KMS-11 (cell line): ENCODE measurements at regions not wholly inside any gene's neighbourhood (a gene's known extent, or its start where the extent isn't known, plus 50 kb on each side); places are given as distances from the start of the nearest gene placed in this dataset.

Source experiments
- H2AFZ ChIP-seq: fragments of 200-600 bp; sonication (generic); 2 replicates; pipeline ENCODE4 v1.6.1; 2016; ENCODE audit warnings: antibody characterized with exemption, mixed run types, low read depth
- H3K27ac ChIP-seq: fragments of 200-600 bp; sonication (generic); 2 replicates; pipeline ENCODE4 v1.6.1; 2016; ENCODE audit warnings: mild to moderate bottlenecking, mixed run types
- H3K27me3 ChIP-seq: fragments of 200-600 bp; sonication (generic); 2 replicates; pipeline ENCODE4 v1.6.1; 2017; ENCODE audit warnings: mild to moderate bottlenecking, low read depth, mixed run types, moderate library complexity; ENCODE audit not compliant: insufficient read depth
- H3K36me3 ChIP-seq: fragments of 200-600 bp; sonication (generic); 2 replicates; pipeline ENCODE4 v1.6.1; 2017; ENCODE audit warnings: mild to moderate bottlenecking, mixed run types; ENCODE audit not compliant: insufficient read depth
- H3K4me1 ChIP-seq: fragments of 200-600 bp; sonication (generic); 2 replicates; pipeline ENCODE4 v1.6.1; 2016; ENCODE audit warnings: mild to moderate bottlenecking, low read depth, mixed run types; ENCODE audit not compliant: poor library complexity, severe bottlenecking
- H3K4me2 ChIP-seq: fragments of 200-600 bp; sonication (generic); 2 replicates; pipeline ENCODE4 v1.7.0; 2016; ENCODE audit warnings: mild to moderate bottlenecking, mixed run types
- H3K4me3 ChIP-seq: fragments of 200-600 bp; sonication (generic); IDR thresholded peaks from 2 replicates; pipeline ENCODE4 v1.6.1; 2017; ENCODE audit warnings: low read depth, low read length, mixed read lengths; ENCODE audit not compliant: insufficient read depth
- H3K79me2 ChIP-seq: fragments of 200-600 bp; sonication (generic); 2 replicates; pipeline ENCODE4 v1.6.1; 2016; ENCODE audit warnings: low read depth, mixed run types; ENCODE audit not compliant: insufficient read depth
- H3K9ac ChIP-seq: fragments of 200-600 bp; sonication (generic); 2 replicates; pipeline ENCODE4 v1.6.1; 2016; ENCODE audit warnings: mild to moderate bottlenecking, mixed run types
- H4K20me1 ChIP-seq: fragments of 200-600 bp; sonication (generic); 2 replicates; pipeline ENCODE4 v1.6.1; 2016; ENCODE audit warnings: mild to moderate bottlenecking, mixed run types; ENCODE audit not compliant: insufficient read depth
- TF ChIP-seq, protein P1 (sequence below): fragments of 200-600 bp; sonication (generic); conservative IDR thresholded peaks from 2 replicates; pipeline ENCODE4 v1.6.1; 2017; ENCODE audit warnings: low read depth, mild to moderate bottlenecking, antibody characterized with exemption, low read length, moderate library complexity, mixed read lengths

DNA sequence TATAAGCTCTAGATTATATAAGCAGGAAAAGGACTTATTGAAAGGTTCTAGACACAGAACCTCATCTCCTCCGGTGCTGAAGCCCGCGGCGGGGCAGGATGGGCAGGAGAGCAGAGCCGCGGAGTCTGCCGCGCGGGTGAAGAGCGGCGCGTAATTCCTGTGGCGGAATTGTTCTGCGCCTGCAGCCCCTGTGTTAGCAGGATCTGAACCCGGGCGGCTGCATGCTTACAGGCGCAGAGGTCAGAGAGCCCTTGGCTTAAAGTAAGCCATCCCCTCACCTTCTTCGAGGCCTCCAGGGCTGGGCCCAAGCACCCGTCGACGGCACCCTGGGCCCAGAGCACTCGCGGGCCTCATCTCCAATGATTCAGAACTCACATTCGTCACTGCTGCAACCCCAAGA is 89.3 kb downstream of the FASLG start:
- Histone ChIP-seq H3K27ac (no peak overlapping the region), H3K9ac (no peak overlapping the region), H4K20me1 (no peaks in the 10 kb centered on the region), H3K36me3 (no peaks in the 10 kb centered on the region), H3K4me2 (no peak overlapping the region), H3K4me3 (no peak overlapping the region), H3K27me3 (no peaks in the 10 kb centered on the region; the same call in 1 of the 2 replicates), H3K4me1 (peaks cover 29% of the 10 kb centered on the region), H2AFZ (no peak overlapping the region), H3K79me2 (no peaks in the 10 kb centered on the region)
- TF ChIP-seq, protein P1, sequence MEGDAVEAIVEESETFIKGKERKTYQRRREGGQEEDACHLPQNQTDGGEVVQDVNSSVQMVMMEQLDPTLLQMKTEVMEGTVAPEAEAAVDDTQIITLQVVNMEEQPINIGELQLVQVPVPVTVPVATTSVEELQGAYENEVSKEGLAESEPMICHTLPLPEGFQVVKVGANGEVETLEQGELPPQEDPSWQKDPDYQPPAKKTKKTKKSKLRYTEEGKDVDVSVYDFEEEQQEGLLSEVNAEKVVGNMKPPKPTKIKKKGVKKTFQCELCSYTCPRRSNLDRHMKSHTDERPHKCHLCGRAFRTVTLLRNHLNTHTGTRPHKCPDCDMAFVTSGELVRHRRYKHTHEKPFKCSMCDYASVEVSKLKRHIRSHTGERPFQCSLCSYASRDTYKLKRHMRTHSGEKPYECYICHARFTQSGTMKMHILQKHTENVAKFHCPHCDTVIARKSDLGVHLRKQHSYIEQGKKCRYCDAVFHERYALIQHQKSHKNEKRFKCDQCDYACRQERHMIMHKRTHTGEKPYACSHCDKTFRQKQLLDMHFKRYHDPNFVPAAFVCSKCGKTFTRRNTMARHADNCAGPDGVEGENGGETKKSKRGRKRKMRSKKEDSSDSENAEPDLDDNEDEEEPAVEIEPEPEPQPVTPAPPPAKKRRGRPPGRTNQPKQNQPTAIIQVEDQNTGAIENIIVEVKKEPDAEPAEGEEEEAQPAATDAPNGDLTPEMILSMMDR: no peak

- Histone ChIP-seq H3K9ac (no peak overlapping the region), H3K36me3 (no peaks in the 10 kb centered on the region), H3K27ac (no peak overlapping the region), H4K20me1 (no peaks in the 10 kb centered on the region), H3K4me1 (peaks cover 7% of the 10 kb centered on the region), H2AFZ (no peak overlapping the region), H3K79me2 (no peaks in the 10 kb centered on the region), H3K4me2 (no peak overlapping the region), H3K27me3 (no peaks in the 10 kb centered on the region), H3K4me3 (no peak overlapping the region)
- TF ChIP-seq, protein P1: no peak
Observed at GRCh38 chr1:172751683-172752082, 92.8 kb downstream of the FASLG start.

DNA sequence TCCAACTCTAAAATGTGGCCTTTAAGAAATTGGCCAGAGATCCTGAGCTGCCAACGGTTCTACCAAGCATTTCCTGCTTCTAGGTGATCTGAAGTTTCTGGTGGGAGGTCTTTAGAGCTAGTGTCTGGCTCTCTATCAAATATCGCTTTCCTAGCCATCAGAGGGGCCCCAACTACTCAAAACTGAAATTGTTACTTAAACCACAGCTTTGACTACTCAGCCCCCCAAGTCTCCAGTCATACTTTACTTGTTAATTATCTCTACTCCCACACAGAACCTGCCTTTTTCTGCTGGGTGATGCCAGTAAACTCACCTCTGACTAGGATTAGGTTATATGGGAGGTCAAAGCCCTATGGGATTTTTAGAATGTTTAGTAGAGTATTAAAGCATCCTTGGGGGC is 95.1 kb downstream of the FASLG start:
- H3K4me1 ChIP-seq: no peaks in the 10 kb centered on the region
- no peaks in the 10 kb centered on the region for H3K27me3 ChIP-seq
- TF ChIP-seq, protein P1: no peak
- H3K9ac ChIP-seq: no peak overlapping the region
- H3K27ac ChIP-seq: no peak overlapping the region
- no peak overlapping the region for H3K4me2 ChIP-seq
- H4K20me1 ChIP-seq: no peaks in the 10 kb centered on the region
- no peak overlapping the region for H3K4me3 ChIP-seq
- no peaks in the 10 kb centered on the region for H3K36me3 ChIP-seq
- no peak overlapping the region for H2AFZ ChIP-seq
- no peaks in the 10 kb centered on the region for H3K79me2 ChIP-seq

GRCh38 chr1:172754609-172755008 is 95.7 kb downstream of the FASLG start:
- Histone ChIP-seq H3K4me2 (no peak overlapping the region), H3K36me3 (no peaks in the 10 kb centered on the region), H3K4me1 (no peaks in the 10 kb centered on the region), H3K4me3 (no peak overlapping the region), H2AFZ (no peak overlapping the region), H4K20me1 (no peaks in the 10 kb centered on the region), H3K9ac (no peak overlapping the region), H3K79me2 (no peaks in the 10 kb centered on the region), H3K27me3 (no peaks in the 10 kb centered on the region), H3K27ac (no peak overlapping the region)
- TF ChIP-seq, protein P1: no peak

GRCh38 chr1:172755099-172755498 is 96.2 kb downstream of the FASLG start:
- H3K4me2 ChIP-seq: no peak overlapping the region
- no peaks in the 10 kb centered on the region for H3K4me1 ChIP-seq
- no peaks in the 10 kb centered on the region for H3K27me3 ChIP-seq
- H3K27ac ChIP-seq: no peak overlapping the region
- H3K9ac ChIP-seq: no peak overlapping the region
- H3K79me2 ChIP-seq: no peaks in the 10 kb centered on the region
- TF ChIP-seq, protein P1: no peak
- H4K20me1 ChIP-seq: no peaks in the 10 kb centered on the region
- no peaks in the 10 kb centered on the region for H3K36me3 ChIP-seq
- no peak overlapping the region for H2AFZ ChIP-seq
- H3K4me3 ChIP-seq: no peak overlapping the region
